ENCODE measurements at regions not wholly inside any gene's neighbourhood (a gene's known extent, or its start where the extent isn't known, plus 50 kb on each side); places are given as distances from the start of the nearest gene placed in this dataset.

- Histone ChIP-seq H3K9me2 (ENCODE audit: low read depth, low read length) (no peaks in the 10 kb centered on the region), H3K36me3 (ENCODE audit: insufficient read depth, low read length) (no peaks in the 10 kb centered on the region), H3K4me2 (ENCODE audit: low read length) (no peak overlapping the region), H3K9me3 (ENCODE audit: low read length) (no peaks in the 10 kb centered on the region), H3K27ac (ENCODE audit: low read depth, low read length, poor library complexity, severe bottlenecking) (no peak overlapping the region), H3K27me3 (ENCODE audit: insufficient read depth, low read length) (no peaks in the 10 kb centered on the region), H2AFZ (ENCODE audit: low read length) (no peak overlapping the region), H3F3A (ENCODE audit: insufficient read depth, low read length) (no peaks in the 10 kb centered on the region), H3K9ac (ENCODE audit: low read length) (no peak overlapping the region), H3K79me2 (ENCODE audit: insufficient read depth, low read length) (no peaks in the 10 kb centered on the region), H3K4me1 (ENCODE audit: insufficient read depth, low read length, severe bottlenecking) (no peaks in the 10 kb centered on the region), H4K20me1 (ENCODE audit: insufficient read depth, low read length) (no peaks in the 10 kb centered on the region), H3K4me3 (ENCODE audit: low read depth, low read length, poor library complexity, severe bottlenecking) (no peak overlapping the region)
- TF ChIP-seq EZH2 (IDR thresholded peaks at IDR 0.05; ENCODE audit: borderline replicate concordance, low read length): no peak
- no peak for TF ChIP-seq CTCF (IDR thresholded peaks at IDR 0.05; ENCODE audit: low read length)
Observed at GRCh38 chr2:67462738-67463496, 65.8 kb downstream of the ETAA1 start.

- Histone ChIP-seq H3K4me3 (ENCODE audit: low read depth, low read length, poor library complexity, severe bottlenecking) (no peak overlapping the region), H3F3A (ENCODE audit: insufficient read depth, low read length) (no peaks in the 10 kb centered on the region), H3K4me2 (ENCODE audit: low read length) (no peak overlapping the region), H4K20me1 (ENCODE audit: insufficient read depth, low read length) (no peaks in the 10 kb centered on the region), H3K9ac (ENCODE audit: low read length) (no peak overlapping the region), H3K4me1 (ENCODE audit: insufficient read depth, low read length, severe bottlenecking) (no peaks in the 10 kb centered on the region), H3K9me3 (ENCODE audit: low read length) (no peaks in the 10 kb centered on the region), H3K27ac (ENCODE audit: low read depth, low read length, poor library complexity, severe bottlenecking) (no peak overlapping the region), H3K79me2 (ENCODE audit: insufficient read depth, low read length) (no peaks in the 10 kb centered on the region), H3K27me3 (ENCODE audit: insufficient read depth, low read length) (no peaks in the 10 kb centered on the region), H3K36me3 (ENCODE audit: insufficient read depth, low read length) (no peaks in the 10 kb centered on the region), H2AFZ (ENCODE audit: low read length) (no peak overlapping the region), H3K9me2 (ENCODE audit: low read depth, low read length) (no peaks in the 10 kb centered on the region)
- TF ChIP-seq CTCF (IDR thresholded peaks at IDR 0.05; ENCODE audit: low read length) (no peak), EZH2 (IDR thresholded peaks at IDR 0.05; ENCODE audit: borderline replicate concordance, low read length) (no peak)
Observed at GRCh38 chr2:67463810-67464209, 66.7 kb downstream of the ETAA1 start.

GRCh38 chr2:67465623-67466022 is 68.5 kb downstream of the ETAA1 start:
- Histone ChIP-seq H3K9me2 (ENCODE audit: low read depth, low read length) (no peaks in the 10 kb centered on the region), H3K36me3 (ENCODE audit: insufficient read depth, low read length) (no peaks in the 10 kb centered on the region), H3K4me1 (ENCODE audit: insufficient read depth, low read length, severe bottlenecking) (no peaks in the 10 kb centered on the region), H4K20me1 (ENCODE audit: insufficient read depth, low read length) (no peaks in the 10 kb centered on the region), H3K27me3 (ENCODE audit: insufficient read depth, low read length) (no peaks in the 10 kb centered on the region), H3K9me3 (ENCODE audit: low read length) (no peaks in the 10 kb centered on the region), H3K4me2 (ENCODE audit: low read length) (no peak overlapping the region), H2AFZ (ENCODE audit: low read length) (no peak overlapping the region), H3F3A (ENCODE audit: insufficient read depth, low read length) (no peaks in the 10 kb centered on the region), H3K9ac (ENCODE audit: low read length) (no peak overlapping the region), H3K79me2 (ENCODE audit: insufficient read depth, low read length) (no peaks in the 10 kb centered on the region), H3K27ac (ENCODE audit: low read depth, low read length, poor library complexity, severe bottlenecking) (no peak overlapping the region), H3K4me3 (ENCODE audit: low read depth, low read length, poor library complexity, severe bottlenecking) (no peak overlapping the region)
- TF ChIP-seq EZH2 (IDR thresholded peaks at IDR 0.05; ENCODE audit: borderline replicate concordance, low read length) (no peak), CTCF (IDR thresholded peaks at IDR 0.05; ENCODE audit: low read length) (no peak)

Measured in OCI-LY1 (cell line).